ENCODE measurements at regions not wholly inside any gene's neighbourhood (a gene's known extent, or its start where the extent isn't known, plus 50 kb on each side); places are given as distances from the start of the nearest gene placed in this dataset.

DNA sequence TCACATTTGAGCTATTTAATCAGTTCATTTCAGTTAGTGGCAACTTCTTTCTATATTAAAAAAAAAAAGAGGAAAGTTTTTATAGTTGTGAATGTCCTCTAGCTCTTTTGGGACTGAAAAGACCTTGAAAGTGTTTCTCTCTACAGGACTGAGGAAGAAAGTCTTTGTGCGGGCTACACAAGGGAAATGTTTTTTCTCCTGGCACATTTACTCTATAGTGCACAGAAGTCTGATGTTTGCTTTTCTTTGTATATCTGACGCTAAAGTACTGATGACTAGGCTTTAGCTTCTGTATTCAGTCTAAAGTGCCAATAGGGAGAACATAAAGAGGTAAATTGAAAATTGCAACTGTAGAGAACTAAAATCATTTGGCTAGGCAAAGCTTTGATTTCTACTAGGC is 737.4 kb upstream of the LUZP2 start:
- Mint-ChIP-seq H3K4me3 (no peak overlapping the region), H3K9me3 (peaks cover 13% of the 10 kb centered on the region), H3K27ac (no peak overlapping the region), H3K4me1 (no peaks in the 10 kb centered on the region), H3K27me3 (ENCODE audit: low read depth) (no peaks in the 10 kb centered on the region), H3K36me3 (no peaks in the 10 kb centered on the region)
- DNase-seq (ENCODE audit: low spot score in 2 of 2, unreplicated experiment in 2 of 2): no peak
- TF ChIP-seq CTCF (IDR thresholded peaks at IDR 0.05; ENCODE audit: unreplicated experiment): no peak

- H3K9me3 Mint-ChIP-seq: peaks cover 34% of the 10 kb centered on the region
- peaks cover 11% of the 10 kb centered on the region for H3K36me3 Mint-ChIP-seq
- DNase-seq (ENCODE audit: low spot score in 2 of 2, unreplicated experiment in 2 of 2): no peak
- H3K27me3 Mint-ChIP-seq (ENCODE audit: low read depth): no peaks in the 10 kb centered on the region
- no peak for TF ChIP-seq CTCF (IDR thresholded peaks at IDR 0.05; ENCODE audit: unreplicated experiment)
- no peak overlapping the region for H3K4me3 Mint-ChIP-seq
- no peak overlapping the region for H3K27ac Mint-ChIP-seq
- no peaks in the 10 kb centered on the region for H3K4me1 Mint-ChIP-seq
Measured at GRCh38 chr11:23764286-23764685, 732.6 kb upstream of the LUZP2 start.

GRCh38 chr11:23765682-23766252 is 731.1 kb upstream of the LUZP2 start:
- TF ChIP-seq CTCF (IDR thresholded peaks at IDR 0.05; ENCODE audit: unreplicated experiment): no peak
- no peak for DNase-seq (ENCODE audit: low spot score in 2 of 2, unreplicated experiment in 2 of 2)
- Mint-ChIP-seq H3K9me3 (peaks cover 39% of the 10 kb centered on the region), H3K27me3 (ENCODE audit: low read depth) (no peaks in the 10 kb centered on the region), H3K27ac (no peak overlapping the region), H3K4me3 (no peak overlapping the region), H3K36me3 (peaks cover 11% of the 10 kb centered on the region), H3K4me1 (no peaks in the 10 kb centered on the region)

GRCh38 chr11:23767576-23767975 is 729.3 kb upstream of the LUZP2 start:
- Mint-ChIP-seq H3K4me3 (no peak overlapping the region), H3K9me3 (peaks cover 47% of the 10 kb centered on the region), H3K36me3 (peaks cover 11% of the 10 kb centered on the region), H3K4me1 (peaks cover 4% of the 10 kb centered on the region), H3K27ac (no peak overlapping the region), H3K27me3 (ENCODE audit: low read depth) (no peaks in the 10 kb centered on the region)
- TF ChIP-seq CTCF (IDR thresholded peaks at IDR 0.05; ENCODE audit: unreplicated experiment): no peak
- DNase-seq (ENCODE audit: low spot score in 2 of 2, unreplicated experiment in 2 of 2): no peak

DNA sequence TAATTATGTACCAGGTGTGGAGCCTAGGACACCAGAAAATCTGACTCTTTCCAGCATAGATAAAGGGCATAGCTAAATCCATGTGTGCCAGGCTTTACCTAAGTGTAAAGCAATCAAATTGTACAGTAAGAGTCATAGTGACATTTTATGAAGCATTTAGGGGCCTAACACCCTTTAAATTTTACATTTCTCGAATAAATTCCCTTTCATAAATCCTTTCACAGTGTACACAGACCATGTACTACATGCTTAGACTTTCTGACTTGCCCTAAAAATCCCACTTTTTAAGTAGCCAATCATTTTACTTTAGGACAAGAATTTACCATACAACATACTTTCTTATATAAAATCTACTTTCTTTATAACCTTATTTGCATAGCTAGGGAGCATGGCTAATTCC is 727.6 kb upstream of the LUZP2 start:
- TF ChIP-seq CTCF (IDR thresholded peaks at IDR 0.05; ENCODE audit: unreplicated experiment): no peak
- H3K36me3 Mint-ChIP-seq: peaks cover 11% of the 10 kb centered on the region
- H3K9me3 Mint-ChIP-seq: peaks cover 43% of the 10 kb centered on the region

GRCh38 chr11:23772081-23772480 is 724.8 kb upstream of the LUZP2 start:
- Mint-ChIP-seq H3K27me3 (ENCODE audit: low read depth) (no peaks in the 10 kb centered on the region), H3K27ac (no peak overlapping the region), H3K9me3 (peaks cover 27% of the 10 kb centered on the region), H3K36me3 (peaks cover 6% of the 10 kb centered on the region), H3K4me1 (peaks cover 4% of the 10 kb centered on the region), H3K4me3 (no peak overlapping the region)
- no peak for TF ChIP-seq CTCF (IDR thresholded peaks at IDR 0.05; ENCODE audit: unreplicated experiment)
- DNase-seq (ENCODE audit: low spot score in 2 of 2, unreplicated experiment in 2 of 2): no peak

More for the DNA sequence above, 727.6 kb upstream of the LUZP2 start:
- H3K27me3 Mint-ChIP-seq (ENCODE audit: low read depth): no peaks in the 10 kb centered on the region
- no peak for DNase-seq (ENCODE audit: low spot score in 2 of 2, unreplicated experiment in 2 of 2)
- no peak overlapping the region for H3K4me3 Mint-ChIP-seq
- H3K4me1 Mint-ChIP-seq: peaks cover 4% of the 10 kb centered on the region
- H3K27ac Mint-ChIP-seq: no peak overlapping the region
